Neural progenitor cell (in vitro differentiated cells): ENCODE measurements at regions not wholly inside any gene's neighbourhood (a gene's known extent, or its start where the extent isn't known, plus 50 kb on each side); places are given as distances from the start of the nearest gene placed in this dataset.

Experiments
- DNase-seq: peaks from one replicate; pipeline ENCODE4 v3.0.0-alpha.2; 2016; ENCODE audit warnings: low spot score
- H2AFZ ChIP-seq: fragments of 200-600 bp; sonication (generic); replicated peaks from 2 replicates; pipeline ENCODE4 v1.6.1; 2016; ENCODE audit warnings: antibody characterized with exemption
- H3F3A ChIP-seq: fragments of 200-600 bp; sonication (generic); 2 replicates; pipeline ENCODE4 v1.6.1; 2016; ENCODE audit warnings: antibody characterized with exemption, low read depth
- H3K27ac ChIP-seq: fragments of 200-600 bp; sonication (generic); 2 replicates; pipeline ENCODE4 v1.5.1; 2016; ENCODE audit warnings: mild to moderate bottlenecking
- H3K27me3 ChIP-seq: fragments of 200-600 bp; sonication (generic); 2 replicates; pipeline ENCODE4 v1.6.1; 2016; ENCODE audit warnings: mild to moderate bottlenecking, moderate library complexity
- H3K36me3 ChIP-seq: fragments of 200-600 bp; sonication (generic); 2 replicates; pipeline ENCODE4 v1.5.1; 2016
- H3K4me1 ChIP-seq: fragments of 200-600 bp; sonication (generic); 2 replicates; pipeline ENCODE4 v1.6.1; 2016; ENCODE audit warnings: mixed run types
- H3K4me2 ChIP-seq: fragments of 200-600 bp; sonication (generic); 2 replicates; pipeline ENCODE4 v1.6.1; 2016
- H3K4me3 ChIP-seq: fragments of 200-600 bp; sonication (generic); 2 replicates; pipeline ENCODE4 v1.5.1; 2016
- H3K79me2 ChIP-seq: fragments of 200-600 bp; sonication (generic); 2 replicates; pipeline ENCODE4 v1.6.1; 2016; ENCODE audit warnings: low read depth
- H3K9ac ChIP-seq: fragments of 200-600 bp; sonication (generic); 2 replicates; pipeline ENCODE4 v1.6.1; 2016
- H3K9me3 ChIP-seq: fragments of 200-600 bp; sonication (generic); 2 replicates; pipeline ENCODE4 v1.5.1; 2016; ENCODE audit warnings: low read depth
- H4K20me1 ChIP-seq: fragments of 200-600 bp; sonication (generic); 2 replicates; pipeline ENCODE4 v1.6.1; 2016; ENCODE audit warnings: low read depth
- H3K27ac Mint-ChIP-seq: 3 replicates; pipeline ENCODE4 v1.8.0; 2021; ENCODE audit warnings: mixed read lengths
- H3K27me3 Mint-ChIP-seq: 2 replicates; pipeline ENCODE4 v1.8.0; 2022; ENCODE audit warnings: low read depth, mild to moderate bottlenecking, inconsistent platforms, moderate library complexity, mixed read lengths; ENCODE audit not compliant: insufficient read depth
- H3K36me3 Mint-ChIP-seq: 3 replicates; pipeline ENCODE4 v1.8.0; 2021; ENCODE audit warnings: mixed read lengths
- H3K4me1 Mint-ChIP-seq: 3 replicates; pipeline ENCODE4 v1.8.0; 2021; ENCODE audit warnings: mixed read lengths
- H3K4me3 Mint-ChIP-seq: 3 replicates; pipeline ENCODE4 v1.8.0; 2021; ENCODE audit warnings: mild to moderate bottlenecking, moderate library complexity, mixed read lengths
- H3K9me3 Mint-ChIP-seq: 3 replicates; pipeline ENCODE4 v1.8.0; 2020; ENCODE audit warnings: mixed read lengths
- EZH2 ChIP-seq: fragments of 200-600 bp; sonication (generic); IDR thresholded peaks from 2 replicates; pipeline ENCODE4 v1.6.1; 2017; ENCODE audit warnings: antibody characterized with exemption, mild to moderate bottlenecking, moderate library complexity
- EZH2phosphoT487 ChIP-seq: fragments of 200-600 bp; sonication (generic); IDR thresholded peaks from 2 replicates; pipeline ENCODE4 v1.6.1; 2017; ENCODE audit warnings: antibody characterized with exemption
- TF ChIP-seq, protein P1 (sequence below): fragments of 200-600 bp; sonication (generic); IDR thresholded peaks from 2 replicates; pipeline ENCODE4 v1.5.1; 2017; ENCODE audit warnings: antibody characterized with exemption, mild to moderate bottlenecking

- DNase-seq, result no peak
- TF ChIP-seq EZH2, result no peak
- no peaks in the 10 kb centered on the region for H3K36me3 Mint-ChIP-seq
- H3K9me3 Mint-ChIP-seq, result peaks cover 4% of the 10 kb centered on the region
- no peaks in the 10 kb centered on the region for H4K20me1 ChIP-seq
- H2AFZ ChIP-seq, result no peak overlapping the region
- H3K27me3 ChIP-seq, result no peaks in the 10 kb centered on the region
- H3F3A ChIP-seq, result no peaks in the 10 kb centered on the region
- no peak overlapping the region for H3K9ac ChIP-seq
- no peaks in the 10 kb centered on the region for H3K79me2 ChIP-seq
- H3K4me1 ChIP-seq, result no peaks in the 10 kb centered on the region
- H3K27ac ChIP-seq, result no peak overlapping the region
- no peak overlapping the region for H3K4me2 ChIP-seq
- H3K4me3 Mint-ChIP-seq, result no peak overlapping the region
- H3K36me3 ChIP-seq, result no peaks in the 10 kb centered on the region
- H3K9me3 ChIP-seq, result no peaks in the 10 kb centered on the region
- no peaks in the 10 kb centered on the region for H3K27me3 Mint-ChIP-seq
- no peak overlapping the region for H3K27ac Mint-ChIP-seq
- H3K4me3 ChIP-seq, result no peak overlapping the region
- H3K4me1 Mint-ChIP-seq, result no peaks in the 10 kb centered on the region
These were observed 627.0 kb upstream of the CNTNAP2 start for GRCh38 chr7:145489609-145490008.

- Histone ChIP-seq H2AFZ (no peak overlapping the region), H3K4me3 (no peak overlapping the region), H3K4me2 (no peak overlapping the region), H3K27me3 (no peaks in the 10 kb centered on the region), H3K79me2 (no peaks in the 10 kb centered on the region), H3K9ac (no peak overlapping the region), H3K36me3 (no peaks in the 10 kb centered on the region), H4K20me1 (no peaks in the 10 kb centered on the region), H3K27ac (no peak overlapping the region), H3K9me3 (no peaks in the 10 kb centered on the region), H3F3A (no peaks in the 10 kb centered on the region), H3K4me1 (no peaks in the 10 kb centered on the region)
- H3K27ac Mint-ChIP-seq, result no peak overlapping the region
- H3K9me3 Mint-ChIP-seq, result peaks cover 4% of the 10 kb centered on the region
- no peak for DNase-seq
- TF ChIP-seq EZH2 (no peak), EZH2phosphoT487 (no peak)
- TF ChIP-seq, protein P1, sequence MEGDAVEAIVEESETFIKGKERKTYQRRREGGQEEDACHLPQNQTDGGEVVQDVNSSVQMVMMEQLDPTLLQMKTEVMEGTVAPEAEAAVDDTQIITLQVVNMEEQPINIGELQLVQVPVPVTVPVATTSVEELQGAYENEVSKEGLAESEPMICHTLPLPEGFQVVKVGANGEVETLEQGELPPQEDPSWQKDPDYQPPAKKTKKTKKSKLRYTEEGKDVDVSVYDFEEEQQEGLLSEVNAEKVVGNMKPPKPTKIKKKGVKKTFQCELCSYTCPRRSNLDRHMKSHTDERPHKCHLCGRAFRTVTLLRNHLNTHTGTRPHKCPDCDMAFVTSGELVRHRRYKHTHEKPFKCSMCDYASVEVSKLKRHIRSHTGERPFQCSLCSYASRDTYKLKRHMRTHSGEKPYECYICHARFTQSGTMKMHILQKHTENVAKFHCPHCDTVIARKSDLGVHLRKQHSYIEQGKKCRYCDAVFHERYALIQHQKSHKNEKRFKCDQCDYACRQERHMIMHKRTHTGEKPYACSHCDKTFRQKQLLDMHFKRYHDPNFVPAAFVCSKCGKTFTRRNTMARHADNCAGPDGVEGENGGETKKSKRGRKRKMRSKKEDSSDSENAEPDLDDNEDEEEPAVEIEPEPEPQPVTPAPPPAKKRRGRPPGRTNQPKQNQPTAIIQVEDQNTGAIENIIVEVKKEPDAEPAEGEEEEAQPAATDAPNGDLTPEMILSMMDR, result no peak
- no peaks in the 10 kb centered on the region for H3K27me3 Mint-ChIP-seq
- no peaks in the 10 kb centered on the region for H3K36me3 Mint-ChIP-seq
- H3K4me1 Mint-ChIP-seq, result no peaks in the 10 kb centered on the region
- H3K4me3 Mint-ChIP-seq, result no peak overlapping the region
These were observed 627.8 kb upstream of the CNTNAP2 start for GRCh38 chr7:145488816-145489215.

GRCh38 chr7:145481985-145482384 is 634.6 kb upstream of the CNTNAP2 start:
- no peaks in the 10 kb centered on the region for H4K20me1 ChIP-seq
- H3K9ac ChIP-seq, result no peak overlapping the region
- H3K9me3 Mint-ChIP-seq, result no peaks in the 10 kb centered on the region
- no peaks in the 10 kb centered on the region for H3K79me2 ChIP-seq
- no peak overlapping the region for H3K4me3 Mint-ChIP-seq
- no peaks in the 10 kb centered on the region for H3K4me1 ChIP-seq
- H3K27me3 ChIP-seq, result no peaks in the 10 kb centered on the region
- peaks cover 2% of the 10 kb centered on the region for H3K27me3 Mint-ChIP-seq
- H3K9me3 ChIP-seq, result no peaks in the 10 kb centered on the region
- no peak for TF ChIP-seq EZH2
- H3K4me1 Mint-ChIP-seq, result no peaks in the 10 kb centered on the region
- no peaks in the 10 kb centered on the region for H3K36me3 ChIP-seq
- H3K4me3 ChIP-seq, result no peak overlapping the region
- H3K27ac Mint-ChIP-seq, result no peak overlapping the region
- no peaks in the 10 kb centered on the region for H3K36me3 Mint-ChIP-seq
- H3F3A ChIP-seq, result no peaks in the 10 kb centered on the region
- H3K4me2 ChIP-seq, result no peak overlapping the region
- DNase-seq, result no peak
- no peak overlapping the region for H3K27ac ChIP-seq
- no peak overlapping the region for H2AFZ ChIP-seq

- H4K20me1 ChIP-seq, result no peaks in the 10 kb centered on the region
- no peaks in the 10 kb centered on the region for H3K27me3 ChIP-seq
- H3K4me1 Mint-ChIP-seq, result no peaks in the 10 kb centered on the region
- H3K9ac ChIP-seq, result no peak overlapping the region
- H3K4me1 ChIP-seq, result no peaks in the 10 kb centered on the region
- H3K79me2 ChIP-seq, result no peaks in the 10 kb centered on the region
- no peaks in the 10 kb centered on the region for H3K36me3 Mint-ChIP-seq
- no peak overlapping the region for H3K4me3 Mint-ChIP-seq
- H3K36me3 ChIP-seq, result no peaks in the 10 kb centered on the region
- no peak overlapping the region for H3K27ac Mint-ChIP-seq
- no peak for DNase-seq
- TF ChIP-seq EZH2 (no peak), EZH2phosphoT487 (no peak)
- TF ChIP-seq, protein P1, result no peak
- no peak overlapping the region for H3K4me3 ChIP-seq
- no peaks in the 10 kb centered on the region for H3K9me3 ChIP-seq
- no peaks in the 10 kb centered on the region for H3F3A ChIP-seq
- no peaks in the 10 kb centered on the region for H3K9me3 Mint-ChIP-seq
- H3K27ac ChIP-seq, result no peak overlapping the region
- peaks cover 2% of the 10 kb centered on the region for H3K27me3 Mint-ChIP-seq
- H2AFZ ChIP-seq, result no peak overlapping the region
- no peak overlapping the region for H3K4me2 ChIP-seq
These were observed 638.1 kb upstream of the CNTNAP2 start for GRCh38 chr7:145478541-145478940.
